Neural cell (in vitro differentiated cells): ENCODE measurements at regions not wholly inside any gene's neighbourhood (a gene's known extent, or its start where the extent isn't known, plus 50 kb on each side); places are given as distances from the start of the nearest gene placed in this dataset.

Source experiments
- H2AFZ ChIP-seq: fragments of 200-600, 300-800 bp; sonication (generic), shearing (Covaris generic); 2 replicates; pipeline ENCODE4 v1.6.0; 2014; ENCODE audit warnings: low read depth, mild to moderate bottlenecking, antibody characterized with exemption, low read length, moderate library complexity
- H3F3A ChIP-seq: fragments of 200-600 bp; shearing (Covaris generic); 2 replicates; pipeline ENCODE4 v1.6.1; 2016; ENCODE audit warnings: mild to moderate bottlenecking, moderate library complexity, mixed read lengths, antibody characterized with exemption, low read length; ENCODE audit not compliant: insufficient read depth, poor library complexity, severe bottlenecking
- H3K27ac ChIP-seq: fragments of 200-600, 300-800 bp; sonication (generic), shearing (Covaris generic); 2 replicates; pipeline ENCODE4 v1.5.1; 2014; ENCODE audit warnings: mild to moderate bottlenecking, low read length, moderate library complexity
- H3K27me3 ChIP-seq: fragments of 300-800, 200-600 bp; sonication (generic), shearing (Covaris generic); 2 replicates; pipeline ENCODE4 v1.6.0; 2014; ENCODE audit warnings: mild to moderate bottlenecking, low read depth, low read length, moderate library complexity; ENCODE audit not compliant: insufficient read depth
- H3K36me3 ChIP-seq: fragments of 300-800, 200-600 bp; sonication (generic), shearing (Covaris generic); 2 replicates; pipeline ENCODE4 v1.5.1; 2014; ENCODE audit warnings: mild to moderate bottlenecking, antibody characterized with exemption, low read length, moderate library complexity; ENCODE audit not compliant: insufficient read depth
- H3K4me2 ChIP-seq: fragments of 300-800, 200-600 bp; sonication (generic), shearing (Covaris generic); 2 replicates; pipeline ENCODE4 v1.6.0; 2014; ENCODE audit warnings: mild to moderate bottlenecking, low read length
- H3K4me3 ChIP-seq: fragments of 300-800, 200-600 bp; sonication (generic), shearing (Covaris generic); 2 replicates; pipeline ENCODE4 v1.5.1; 2014; ENCODE audit warnings: mild to moderate bottlenecking, low read length, moderate library complexity
- H3K79me2 ChIP-seq: fragments of 200-600 bp; shearing (Covaris generic); replicated peaks from 2 replicates; pipeline ENCODE4 v1.6.0; 2014; ENCODE audit warnings: mild to moderate bottlenecking, low read length, moderate library complexity; ENCODE audit not compliant: insufficient read depth
- H3K9ac ChIP-seq: fragments of 300-800, 200-600 bp; sonication (generic), shearing (Covaris generic); 2 replicates; pipeline ENCODE4 v1.6.1; 2016; ENCODE audit warnings: mild to moderate bottlenecking, low read length, mixed read lengths
- H3K9me2 ChIP-seq: fragments of 200-600 bp; shearing (Covaris generic); 2 replicates; pipeline ENCODE4 v1.6.1; 2016; ENCODE audit warnings: mild to moderate bottlenecking, low read length, mixed read lengths; ENCODE audit not compliant: insufficient read depth
- H3K9me3 ChIP-seq: fragments of 200-600, 300-800 bp; sonication (generic), shearing (Covaris generic); 2 replicates; pipeline ENCODE4 v1.6.1; 2016; ENCODE audit warnings: mild to moderate bottlenecking, mixed run types, low read length, moderate library complexity, mixed read lengths
- H4K20me1 ChIP-seq: fragments of 200-600 bp; shearing (Covaris generic); 2 replicates; pipeline ENCODE4 v1.6.1; 2016; ENCODE audit warnings: mild to moderate bottlenecking, mixed run types; ENCODE audit not compliant: insufficient read depth
- EP300 ChIP-seq: fragments of 450-650 bp; conservative IDR thresholded peaks from 2 replicates; pipeline ENCODE4 v1.6.1; 2014; ENCODE audit warnings: antibody characterized with exemption, mild to moderate bottlenecking, moderate library complexity; ENCODE audit not compliant: poor library complexity, severe bottlenecking
- EZH2 ChIP-seq: fragments of 200-600, 300-800 bp; shearing (Covaris generic), sonication (generic); IDR thresholded peaks from 2 replicates; pipeline ENCODE4 v1.6.1; 2014; ENCODE audit warnings: antibody characterized with exemption, low read length, borderline replicate concordance, mild to moderate bottlenecking; ENCODE audit not compliant: insufficient read depth, poor library complexity, severe bottlenecking
- MXI1 ChIP-seq: fragments of 450-650 bp; conservative IDR thresholded peaks from 2 replicates; pipeline ENCODE4 v1.6.1; 2014; ENCODE audit warnings: antibody characterized with exemption, mild to moderate bottlenecking; ENCODE audit not compliant: poor library complexity, severe bottlenecking
- POLR2AphosphoS5 ChIP-seq: IDR thresholded peaks from 2 replicates; pipeline ENCODE4 v1.6.1; 2012
- RAD21 ChIP-seq: fragments of 450-650 bp; conservative IDR thresholded peaks from 2 replicates; pipeline ENCODE4 v1.6.1; 2014; ENCODE audit warnings: antibody characterized with exemption, mild to moderate bottlenecking, moderate library complexity
- REST ChIP-seq: IDR thresholded peaks from 2 replicates; pipeline ENCODE4 v1.6.1; 2012; ENCODE audit warnings: borderline replicate concordance
- SMC3 ChIP-seq: fragments of 450-650 bp; conservative IDR thresholded peaks from 2 replicates; pipeline ENCODE4 v1.6.1; 2014; ENCODE audit warnings: antibody characterized with exemption, mild to moderate bottlenecking, moderate library complexity; ENCODE audit not compliant: poor library complexity
- TAF1 ChIP-seq: IDR thresholded peaks from 2 replicates; pipeline ENCODE4 v1.6.1; 2012; ENCODE audit warnings: low read depth
- TF ChIP-seq, protein P1 (sequence below): fragments of 450-650 bp; IDR thresholded peaks from 2 replicates; pipeline ENCODE4 v1.5.1; 2014; ENCODE audit warnings: antibody characterized with exemption, mild to moderate bottlenecking, moderate library complexity; ENCODE audit not compliant: poor library complexity, severe bottlenecking

GRCh38 chrX:63855896-63856295 is 70.9 kb upstream of the ARHGEF9 start:
- Histone ChIP-seq H3K9me2 (no peaks in the 10 kb centered on the region), H3K36me3 (no peaks in the 10 kb centered on the region), H3F3A (no peaks in the 10 kb centered on the region), H4K20me1 (no peaks in the 10 kb centered on the region), H3K4me3 (no peak overlapping the region), H3K27me3 (no peaks in the 10 kb centered on the region), H3K4me2 (no peak overlapping the region), H3K79me2 (no peaks in the 10 kb centered on the region), H3K9ac (no peak overlapping the region), H3K9me3 (no peaks in the 10 kb centered on the region), H2AFZ (no peak overlapping the region), H3K27ac (no peak overlapping the region)
- TF ChIP-seq SMC3 (no peak), EZH2 (no peak)

GRCh38 chrX:63835361-63835760 is 50.3 kb upstream of the ARHGEF9 start:
- no peaks in the 10 kb centered on the region for H3F3A ChIP-seq
- no peaks in the 10 kb centered on the region for H3K9me3 ChIP-seq
- H3K9me2 ChIP-seq, result no peaks in the 10 kb centered on the region
- no peak overlapping the region for H3K4me2 ChIP-seq
- no peak overlapping the region for H3K4me3 ChIP-seq
- no peaks in the 10 kb centered on the region for H3K27me3 ChIP-seq
- H3K27ac ChIP-seq, result no peak overlapping the region
- TF ChIP-seq REST (no peak), EP300 (no peak), SMC3 (no peak), POLR2AphosphoS5 (no peak), RAD21 (no peak), EZH2 (no peak), MXI1 (no peak), TAF1 (no peak)
- TF ChIP-seq, protein P1, sequence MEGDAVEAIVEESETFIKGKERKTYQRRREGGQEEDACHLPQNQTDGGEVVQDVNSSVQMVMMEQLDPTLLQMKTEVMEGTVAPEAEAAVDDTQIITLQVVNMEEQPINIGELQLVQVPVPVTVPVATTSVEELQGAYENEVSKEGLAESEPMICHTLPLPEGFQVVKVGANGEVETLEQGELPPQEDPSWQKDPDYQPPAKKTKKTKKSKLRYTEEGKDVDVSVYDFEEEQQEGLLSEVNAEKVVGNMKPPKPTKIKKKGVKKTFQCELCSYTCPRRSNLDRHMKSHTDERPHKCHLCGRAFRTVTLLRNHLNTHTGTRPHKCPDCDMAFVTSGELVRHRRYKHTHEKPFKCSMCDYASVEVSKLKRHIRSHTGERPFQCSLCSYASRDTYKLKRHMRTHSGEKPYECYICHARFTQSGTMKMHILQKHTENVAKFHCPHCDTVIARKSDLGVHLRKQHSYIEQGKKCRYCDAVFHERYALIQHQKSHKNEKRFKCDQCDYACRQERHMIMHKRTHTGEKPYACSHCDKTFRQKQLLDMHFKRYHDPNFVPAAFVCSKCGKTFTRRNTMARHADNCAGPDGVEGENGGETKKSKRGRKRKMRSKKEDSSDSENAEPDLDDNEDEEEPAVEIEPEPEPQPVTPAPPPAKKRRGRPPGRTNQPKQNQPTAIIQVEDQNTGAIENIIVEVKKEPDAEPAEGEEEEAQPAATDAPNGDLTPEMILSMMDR, result no peak
- H2AFZ ChIP-seq, result no peak overlapping the region
- no peaks in the 10 kb centered on the region for H3K36me3 ChIP-seq
- no peak overlapping the region for H3K9ac ChIP-seq
- no peaks in the 10 kb centered on the region for H3K79me2 ChIP-seq
- H4K20me1 ChIP-seq, result no peaks in the 10 kb centered on the region
